ENCODE measurements at regions not wholly inside any gene's neighbourhood (a gene's known extent, or its start where the extent isn't known, plus 50 kb on each side); places are given as distances from the start of the nearest gene placed in this dataset.

DNA sequence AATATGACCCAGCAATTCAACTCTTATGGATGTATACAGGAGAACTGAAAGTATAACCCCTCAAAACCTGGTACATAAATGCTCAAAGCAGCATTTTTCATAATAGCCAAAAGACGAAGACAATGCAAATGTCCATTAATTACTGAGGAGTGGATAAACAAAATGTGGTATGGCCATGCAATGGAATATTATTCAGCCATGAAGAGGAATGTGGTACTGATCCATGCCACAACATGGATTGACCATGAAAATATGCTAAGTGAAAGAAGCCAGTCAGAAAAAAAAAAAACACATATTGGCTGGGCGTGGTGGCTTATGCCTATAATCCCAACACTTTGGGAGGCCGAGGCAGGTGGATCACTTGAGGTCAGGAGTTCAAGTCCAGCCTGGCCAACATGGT, 74.5 kb upstream of the PLS3 start:
- H3K27me3 ChIP-seq, result no peaks in the 10 kb centered on the region
- no peaks in the 10 kb centered on the region for H3K4me1 ChIP-seq
- no peaks in the 10 kb centered on the region for H3K36me3 ChIP-seq
- DNase-seq, result no peak
- no peak overlapping the region for H3K27ac ChIP-seq
- intact Hi-C loops (cut with DNase I; ENCODE audit: low total_unique reads), result no loop called here
- no peak overlapping the region for H3K4me3 ChIP-seq
- no peaks in the 10 kb centered on the region for H3K9me3 ChIP-seq
- TF ChIP-seq, protein P1, sequence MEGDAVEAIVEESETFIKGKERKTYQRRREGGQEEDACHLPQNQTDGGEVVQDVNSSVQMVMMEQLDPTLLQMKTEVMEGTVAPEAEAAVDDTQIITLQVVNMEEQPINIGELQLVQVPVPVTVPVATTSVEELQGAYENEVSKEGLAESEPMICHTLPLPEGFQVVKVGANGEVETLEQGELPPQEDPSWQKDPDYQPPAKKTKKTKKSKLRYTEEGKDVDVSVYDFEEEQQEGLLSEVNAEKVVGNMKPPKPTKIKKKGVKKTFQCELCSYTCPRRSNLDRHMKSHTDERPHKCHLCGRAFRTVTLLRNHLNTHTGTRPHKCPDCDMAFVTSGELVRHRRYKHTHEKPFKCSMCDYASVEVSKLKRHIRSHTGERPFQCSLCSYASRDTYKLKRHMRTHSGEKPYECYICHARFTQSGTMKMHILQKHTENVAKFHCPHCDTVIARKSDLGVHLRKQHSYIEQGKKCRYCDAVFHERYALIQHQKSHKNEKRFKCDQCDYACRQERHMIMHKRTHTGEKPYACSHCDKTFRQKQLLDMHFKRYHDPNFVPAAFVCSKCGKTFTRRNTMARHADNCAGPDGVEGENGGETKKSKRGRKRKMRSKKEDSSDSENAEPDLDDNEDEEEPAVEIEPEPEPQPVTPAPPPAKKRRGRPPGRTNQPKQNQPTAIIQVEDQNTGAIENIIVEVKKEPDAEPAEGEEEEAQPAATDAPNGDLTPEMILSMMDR (IDR thresholded peaks at IDR 0.05), result no peak
- no peak for TF ChIP-seq POLR2A (IDR thresholded peaks at IDR 0.05)

DNA sequence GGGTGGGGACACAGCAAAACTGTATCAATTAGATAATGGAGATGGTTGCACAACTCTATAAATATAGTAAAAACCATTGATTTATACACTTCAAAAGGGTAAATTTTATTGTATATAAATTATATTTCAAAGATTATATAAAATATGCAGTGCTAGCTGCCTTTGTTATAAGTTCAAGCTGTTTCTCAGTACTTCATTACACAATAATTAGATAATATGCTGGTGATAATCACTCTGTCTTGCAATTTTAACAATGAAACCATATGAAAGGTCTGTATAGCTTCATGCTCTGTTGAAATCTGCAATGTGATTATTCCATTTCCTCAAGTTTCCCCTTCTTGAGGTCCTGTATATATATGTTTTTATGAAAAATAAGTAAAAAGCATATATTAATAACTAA, 73.4 kb upstream of the PLS3 start:
- Histone ChIP-seq H3K9me3 (no peaks in the 10 kb centered on the region), H3K4me3 (no peak overlapping the region), H3K27ac (no peak overlapping the region), H3K36me3 (no peaks in the 10 kb centered on the region), H3K27me3 (no peaks in the 10 kb centered on the region), H3K4me1 (no peaks in the 10 kb centered on the region)
- intact Hi-C loops (cut with DNase I; ENCODE audit: low total_unique reads), result no loop called here
- no peak for DNase-seq
- TF ChIP-seq, protein P1 (IDR thresholded peaks at IDR 0.05), result no peak

DNA sequence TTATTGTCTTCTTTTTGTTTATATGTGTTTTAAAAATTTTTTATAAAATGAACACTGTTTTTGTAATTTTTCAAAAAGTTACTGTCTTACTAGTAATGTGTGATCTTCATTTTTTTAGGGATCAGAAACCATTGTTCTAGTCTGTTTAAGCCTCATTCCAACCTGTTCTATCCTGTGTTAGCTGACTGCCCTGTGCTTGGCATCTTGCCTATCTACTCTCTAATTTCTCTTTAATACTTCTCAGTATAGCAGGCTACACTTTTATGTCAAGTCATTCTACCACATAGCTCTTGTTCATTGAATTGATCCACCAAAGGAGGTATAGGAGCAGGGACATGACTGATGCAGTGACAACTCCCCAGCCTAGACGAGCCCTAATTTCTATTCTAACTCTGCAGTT, 70.2 kb upstream of the PLS3 start:
- intact Hi-C loops (cut with DNase I; ENCODE audit: low total_unique reads), result no loop called here
- H3K4me1 ChIP-seq, result no peaks in the 10 kb centered on the region
- H3K27ac ChIP-seq, result peak overlapping the region in 1 of 2 donors; percentile 73
- H3K4me3 ChIP-seq, result no peak overlapping the region
- no peak for DNase-seq
- H3K27me3 ChIP-seq, result no peaks in the 10 kb centered on the region
- no peaks in the 10 kb centered on the region for H3K36me3 ChIP-seq
- no peaks in the 10 kb centered on the region for H3K9me3 ChIP-seq
- no peak for TF ChIP-seq POLR2A (IDR thresholded peaks at IDR 0.05)
- TF ChIP-seq, protein P1 (IDR thresholded peaks at IDR 0.05), result no peak

DNA sequence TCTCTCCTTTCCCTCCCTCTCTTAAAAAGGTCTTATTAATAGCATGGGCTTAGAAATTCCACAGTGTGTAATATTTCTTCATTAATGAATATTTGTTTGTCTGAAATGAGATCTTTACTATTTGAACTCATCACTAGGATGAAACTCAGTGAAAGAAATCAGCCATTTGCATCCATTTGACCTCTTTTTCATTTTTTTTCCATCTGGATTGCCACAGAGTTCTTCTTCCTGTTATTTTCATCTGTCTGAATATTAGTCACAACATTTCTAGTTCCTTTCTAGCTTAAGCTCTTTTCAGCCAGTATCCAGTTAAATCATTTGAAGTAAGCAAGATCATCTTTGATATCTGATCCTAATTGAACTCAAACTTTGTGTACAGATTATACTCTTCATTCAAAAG, 69.2 kb upstream of the PLS3 start:
- intact Hi-C loops (cut with DNase I; ENCODE audit: low total_unique reads), result no loop called here
- Histone ChIP-seq H3K27me3 (no peaks in the 10 kb centered on the region), H3K4me1 (no peaks in the 10 kb centered on the region), H3K9me3 (no peaks in the 10 kb centered on the region), H3K36me3 (no peaks in the 10 kb centered on the region), H3K4me3 (no peak overlapping the region), H3K27ac (peak overlapping the region; percentile 72 to 73)
- no peak for DNase-seq
- TF ChIP-seq POLR2A (IDR thresholded peaks at IDR 0.05), result no peak
- TF ChIP-seq, protein P1 (IDR thresholded peaks at IDR 0.05), result no peak

DNA sequence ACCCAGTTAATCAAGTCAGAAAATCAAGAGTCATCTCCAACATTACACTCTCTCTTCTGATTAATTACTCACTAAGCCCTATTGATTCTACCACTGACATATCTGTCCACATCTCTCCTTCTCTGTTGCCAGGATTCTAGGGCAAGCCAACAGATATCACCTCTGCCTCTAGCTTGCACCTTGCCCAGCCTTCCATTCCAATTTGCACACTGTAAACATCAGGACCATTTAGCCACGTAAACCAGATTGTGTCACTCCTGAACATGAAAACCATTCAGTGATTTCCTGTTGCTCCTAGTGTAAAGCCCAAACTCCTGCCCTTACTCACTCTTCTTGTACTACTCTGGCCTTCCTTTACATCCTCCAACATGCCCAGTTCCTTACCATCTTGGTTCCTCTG, 68.0 kb upstream of the PLS3 start:
- intact Hi-C loops (cut with DNase I; ENCODE audit: low total_unique reads), result no loop called here
- DNase-seq, result no peak
- H3K4me3 ChIP-seq, result no peak overlapping the region
- TF ChIP-seq POLR2A (IDR thresholded peaks at IDR 0.05), result no peak
- TF ChIP-seq, protein P1 (IDR thresholded peaks at IDR 0.05), result no peak
- H3K27me3 ChIP-seq, result no peaks in the 10 kb centered on the region
- no peaks in the 10 kb centered on the region for H3K4me1 ChIP-seq
- H3K9me3 ChIP-seq, result no peaks in the 10 kb centered on the region
- peak overlapping the region; percentile 72 to 73 for H3K27ac ChIP-seq
- H3K36me3 ChIP-seq, result no peaks in the 10 kb centered on the region

All from uterus (tissue), 3 donors.